ENCODE measurements at regions not wholly inside any gene's neighbourhood (a gene's known extent, or its start where the extent isn't known, plus 50 kb on each side); places are given as distances from the start of the nearest gene placed in this dataset.

- no peaks in the 10 kb centered on the region for H3K27me3 ChIP-seq (ENCODE audit: control insufficient read depth in 3 of 3, insufficient read depth in 3 of 3, low read depth in 1 of 3, low read length in 3 of 3)
- H3K18ac ChIP-seq (ENCODE audit: low read length): no peak overlapping the region
- H3K36me3 ChIP-seq (replicated peaks in 1 of 2; ENCODE audit: control insufficient read depth in 2 of 2, insufficient read depth in 2 of 2, low read length in 2 of 2): no peaks in the 10 kb centered on the region
- H2AK5ac ChIP-seq (ENCODE audit: low read depth, low read length): no peak overlapping the region
- no peak overlapping the region for H3K23ac ChIP-seq (ENCODE audit: low read depth, low read length, poor library complexity)
- H3K4ac ChIP-seq (ENCODE audit: low read length): no peak overlapping the region
- no peak overlapping the region for H2BK120ac ChIP-seq (ENCODE audit: low read depth, low read length)
- no peak overlapping the region for H3K27ac ChIP-seq (replicated peaks; ENCODE audit: low read length)
- no peaks in the 10 kb centered on the region for H3K4me1 ChIP-seq (ENCODE audit: control insufficient read depth in 2 of 2, insufficient read depth in 1 of 2, low read depth in 1 of 2, low read length in 2 of 2)
- H4K8ac ChIP-seq (ENCODE audit: low read depth, low read length): no peak overlapping the region
- no peak overlapping the region for H3K4me3 ChIP-seq (ENCODE audit: low read length in 2 of 2)
- no peak for DNase-seq (ENCODE audit: low spot score)
- no peak overlapping the region for H2BK5ac ChIP-seq (ENCODE audit: low read length)
- H2BK15ac ChIP-seq (ENCODE audit: low read length): no peak overlapping the region
- no peak overlapping the region for H2AFZ ChIP-seq (ENCODE audit: low read length)
- no CpG with 5 or more reads among the region's 5 CpGs for WGBS, 2 donors (ENCODE audit: extremely low coverage in 2 of 2, insufficient read length in 2 of 2, insufficient replicate concordance in 1 of 2)
- H4K91ac ChIP-seq (ENCODE audit: low read depth, low read length, poor library complexity): no peak overlapping the region
- no peaks in the 10 kb centered on the region for H3K79me1 ChIP-seq (ENCODE audit: low read depth, low read length)
- H3K9ac ChIP-seq (ENCODE audit: low read depth, low read length, poor library complexity): no peak overlapping the region
- no peak overlapping the region for H2BK12ac ChIP-seq (ENCODE audit: low read length)
- H3K14ac ChIP-seq (ENCODE audit: low read length): no peak overlapping the region
- H3K4me2 ChIP-seq (ENCODE audit: insufficient read depth, low read length, poor library complexity, severe bottlenecking): no peak overlapping the region
- H3K9me3 ChIP-seq (replicated peaks in 1 of 2; ENCODE audit: control insufficient read depth in 2 of 2, insufficient read depth in 1 of 2, low read depth in 1 of 2, low read length in 2 of 2): no peaks in the 10 kb centered on the region
Observed at GRCh38 chr2:221019668-221020067, 552.4 kb downstream of the EPHA4 start.

- Histone ChIP-seq H3K4me3 (ENCODE audit: low read length in 2 of 2) (no peak overlapping the region), H2BK15ac (ENCODE audit: low read length) (no peak overlapping the region), H4K8ac (ENCODE audit: low read depth, low read length) (no peak overlapping the region), H3K14ac (ENCODE audit: low read length) (no peak overlapping the region), H2BK12ac (ENCODE audit: low read length) (no peak overlapping the region), H3K36me3 (replicated peaks in 1 of 2; ENCODE audit: control insufficient read depth in 2 of 2, insufficient read depth in 2 of 2, low read length in 2 of 2) (no peaks in the 10 kb centered on the region), H3K23ac (ENCODE audit: low read depth, low read length, poor library complexity) (no peak overlapping the region), H2AFZ (ENCODE audit: low read length) (no peak overlapping the region), H3K4me1 (ENCODE audit: control insufficient read depth in 2 of 2, insufficient read depth in 1 of 2, low read depth in 1 of 2, low read length in 2 of 2) (no peaks in the 10 kb centered on the region), H4K91ac (ENCODE audit: low read depth, low read length, poor library complexity) (no peak overlapping the region), H2BK5ac (ENCODE audit: low read length) (no peak overlapping the region), H2AK5ac (ENCODE audit: low read depth, low read length) (no peak overlapping the region), H3K27ac (replicated peaks; ENCODE audit: low read length) (no peak overlapping the region), H3K4me2 (ENCODE audit: insufficient read depth, low read length, poor library complexity, severe bottlenecking) (no peak overlapping the region), H3K9ac (ENCODE audit: low read depth, low read length, poor library complexity) (no peak overlapping the region), H3K9me3 (replicated peaks in 1 of 2; ENCODE audit: control insufficient read depth in 2 of 2, insufficient read depth in 1 of 2, low read depth in 1 of 2, low read length in 2 of 2) (no peaks in the 10 kb centered on the region), H3K4ac (ENCODE audit: low read length) (no peak overlapping the region), H2BK120ac (ENCODE audit: low read depth, low read length) (no peak overlapping the region), H3K18ac (ENCODE audit: low read length) (no peak overlapping the region), H3K79me1 (ENCODE audit: low read depth, low read length) (no peaks in the 10 kb centered on the region), H3K27me3 (ENCODE audit: control insufficient read depth in 3 of 3, insufficient read depth in 3 of 3, low read depth in 1 of 3, low read length in 3 of 3) (no peaks in the 10 kb centered on the region)
- no CpG with 5 or more reads among the region's 2 CpGs for WGBS, 2 donors (ENCODE audit: extremely low coverage in 2 of 2, insufficient read length in 2 of 2, insufficient replicate concordance in 1 of 2)
- DNase-seq (ENCODE audit: low spot score): no peak
Observed at GRCh38 chr2:221022554-221022953, 549.5 kb downstream of the EPHA4 start.

- no CpG with 5 or more reads among the region's 1 CpG for WGBS, 2 donors (ENCODE audit: extremely low coverage in 2 of 2, insufficient read length in 2 of 2, insufficient replicate concordance in 1 of 2)
- H3K18ac ChIP-seq (ENCODE audit: low read length): no peak overlapping the region
- DNase-seq (ENCODE audit: low spot score): no peak
- H3K79me1 ChIP-seq (ENCODE audit: low read depth, low read length): no peaks in the 10 kb centered on the region
- H3K4me1 ChIP-seq (ENCODE audit: control insufficient read depth in 2 of 2, insufficient read depth in 1 of 2, low read depth in 1 of 2, low read length in 2 of 2): no peaks in the 10 kb centered on the region
- no peak overlapping the region for H3K4me2 ChIP-seq (ENCODE audit: insufficient read depth, low read length, poor library complexity, severe bottlenecking)
- no peak overlapping the region for H4K91ac ChIP-seq (ENCODE audit: low read depth, low read length, poor library complexity)
- no peak overlapping the region for H4K8ac ChIP-seq (ENCODE audit: low read depth, low read length)
- no peak overlapping the region for H3K4me3 ChIP-seq (ENCODE audit: low read length in 2 of 2)
- H3K14ac ChIP-seq (ENCODE audit: low read length): no peak overlapping the region
- no peak overlapping the region for H2BK120ac ChIP-seq (ENCODE audit: low read depth, low read length)
- no peaks in the 10 kb centered on the region for H3K36me3 ChIP-seq (replicated peaks in 1 of 2; ENCODE audit: control insufficient read depth in 2 of 2, insufficient read depth in 2 of 2, low read length in 2 of 2)
- H3K27me3 ChIP-seq (ENCODE audit: control insufficient read depth in 3 of 3, insufficient read depth in 3 of 3, low read depth in 1 of 3, low read length in 3 of 3): no peaks in the 10 kb centered on the region
- H2AK5ac ChIP-seq (ENCODE audit: low read depth, low read length): no peak overlapping the region
- no peak overlapping the region for H3K23ac ChIP-seq (ENCODE audit: low read depth, low read length, poor library complexity)
- H3K4ac ChIP-seq (ENCODE audit: low read length): no peak overlapping the region
- H3K9me3 ChIP-seq (replicated peaks in 1 of 2; ENCODE audit: control insufficient read depth in 2 of 2, insufficient read depth in 1 of 2, low read depth in 1 of 2, low read length in 2 of 2): no peaks in the 10 kb centered on the region
- no peak overlapping the region for H2BK12ac ChIP-seq (ENCODE audit: low read length)
- H2BK15ac ChIP-seq (ENCODE audit: low read length): no peak overlapping the region
- H2BK5ac ChIP-seq (ENCODE audit: low read length): no peak overlapping the region
- H3K9ac ChIP-seq (ENCODE audit: low read depth, low read length, poor library complexity): no peak overlapping the region
- no peak overlapping the region for H3K27ac ChIP-seq (replicated peaks; ENCODE audit: low read length)
- no peak overlapping the region for H2AFZ ChIP-seq (ENCODE audit: low read length)
Observed at GRCh38 chr2:221025398-221025797, 546.7 kb downstream of the EPHA4 start.

- H3K27ac ChIP-seq (replicated peaks; ENCODE audit: low read length): no peak overlapping the region
- no peak overlapping the region for H3K14ac ChIP-seq (ENCODE audit: low read length)
- H3K23ac ChIP-seq (ENCODE audit: low read depth, low read length, poor library complexity): no peak overlapping the region
- H3K4me3 ChIP-seq (ENCODE audit: low read length in 2 of 2): no peak overlapping the region
- no peaks in the 10 kb centered on the region for H3K27me3 ChIP-seq (ENCODE audit: control insufficient read depth in 3 of 3, insufficient read depth in 3 of 3, low read depth in 1 of 3, low read length in 3 of 3)
- DNase-seq (ENCODE audit: low spot score): no peak
- no peaks in the 10 kb centered on the region for H3K9me3 ChIP-seq (replicated peaks in 1 of 2; ENCODE audit: control insufficient read depth in 2 of 2, insufficient read depth in 1 of 2, low read depth in 1 of 2, low read length in 2 of 2)
- H2BK15ac ChIP-seq (ENCODE audit: low read length): no peak overlapping the region
- H2BK120ac ChIP-seq (ENCODE audit: low read depth, low read length): no peak overlapping the region
- no peak overlapping the region for H2BK5ac ChIP-seq (ENCODE audit: low read length)
- H2BK12ac ChIP-seq (ENCODE audit: low read length): no peak overlapping the region
- H2AK5ac ChIP-seq (ENCODE audit: low read depth, low read length): no peak overlapping the region
- H3K36me3 ChIP-seq (replicated peaks in 1 of 2; ENCODE audit: control insufficient read depth in 2 of 2, insufficient read depth in 2 of 2, low read length in 2 of 2): no peaks in the 10 kb centered on the region
- H2AFZ ChIP-seq (ENCODE audit: low read length): no peak overlapping the region
- no peaks in the 10 kb centered on the region for H3K79me1 ChIP-seq (ENCODE audit: low read depth, low read length)
- no peak overlapping the region for H3K9ac ChIP-seq (ENCODE audit: low read depth, low read length, poor library complexity)
- no peak overlapping the region for H3K4ac ChIP-seq (ENCODE audit: low read length)
- WGBS, 2 donors (ENCODE audit: extremely low coverage in 2 of 2, insufficient read length in 2 of 2, insufficient replicate concordance in 1 of 2): no CpG with 5 or more reads among the region's 2 CpGs
- no peak overlapping the region for H4K91ac ChIP-seq (ENCODE audit: low read depth, low read length, poor library complexity)
- H3K18ac ChIP-seq (ENCODE audit: low read length): no peak overlapping the region
- H4K8ac ChIP-seq (ENCODE audit: low read depth, low read length): no peak overlapping the region
- H3K4me2 ChIP-seq (ENCODE audit: insufficient read depth, low read length, poor library complexity, severe bottlenecking): no peak overlapping the region
- H3K4me1 ChIP-seq (ENCODE audit: control insufficient read depth in 2 of 2, insufficient read depth in 1 of 2, low read depth in 1 of 2, low read length in 2 of 2): no peaks in the 10 kb centered on the region
Observed at GRCh38 chr2:221034026-221034701, 537.9 kb downstream of the EPHA4 start.

Measured in neuronal stem cell (in vitro differentiated cells).